ENCODE measurements at regions not wholly inside any gene's neighbourhood (a gene's known extent, or its start where the extent isn't known, plus 50 kb on each side); places are given as distances from the start of the nearest gene placed in this dataset.
"Not testable (repeated sequence)": the region's sequence is repeated elsewhere in the genome, so short reads cannot be mapped to it uniquely, and the experiment has no call there.

GRCh38 chr1:188489336-188490112 lies 1660.8 kb downstream of the PLA2G4A start:
- DNase-seq, result no peak

GRCh38 chr1:188496506-188496905 lies 1667.8 kb downstream of the PLA2G4A start:
- DNase-seq, result no peak

GRCh38 chr1:188497020-188497419 lies 1668.3 kb downstream of the PLA2G4A start:
- DNase-seq, result no peak

GRCh38 chr1:188499690-188500089 lies 1670.9 kb downstream of the PLA2G4A start:
- no peak for DNase-seq

GRCh38 chr1:188514917-188515316 lies 1686.2 kb downstream of the PLA2G4A start:
- no peak for DNase-seq

GRCh38 chr1:188517139-188517538 lies 1688.4 kb downstream of the PLA2G4A start:
- no peak for DNase-seq

- no peak for DNase-seq
These were observed 1722.4 kb downstream of the PLA2G4A start for GRCh38 chr1:188551176-188551575.

GRCh38 chr1:188557053-188557452 lies 1728.3 kb downstream of the PLA2G4A start:
- no peak for DNase-seq

- no peak for DNase-seq
These were observed 1754.3 kb downstream of the PLA2G4A start for GRCh38 chr1:188582911-188583532.

GRCh38 chr1:188584119-188584518 lies 1755.4 kb downstream of the PLA2G4A start:
- no peak for DNase-seq

- DNase-seq, result no peak
These were observed 1761.9 kb downstream of the PLA2G4A start for GRCh38 chr1:188590641-188591040.

- no peak for DNase-seq
These were observed 1765.9 kb downstream of the PLA2G4A start for GRCh38 chr1:188594542-188595235.

- no peak for DNase-seq
These were observed 1770.6 kb downstream of the PLA2G4A start for GRCh38 chr1:188599313-188599712.

- DNase-seq, result no peak
These were observed 1782.7 kb downstream of the PLA2G4A start for GRCh38 chr1:188611432-188611831.

GRCh38 chr1:188615321-188615720 lies 1786.6 kb downstream of the PLA2G4A start:
- no peak for DNase-seq

GRCh38 chr1:188620236-188620635 lies 1791.5 kb downstream of the PLA2G4A start:
- no peak for DNase-seq

- no peak for DNase-seq
These were observed 1812.9 kb downstream of the PLA2G4A start for GRCh38 chr1:188641566-188642211.

- no peak for DNase-seq
These were observed 1814.0 kb downstream of the PLA2G4A start for GRCh38 chr1:188642704-188643103.

- no peak for DNase-seq
These were observed 1823.9 kb downstream of the PLA2G4A start for GRCh38 chr1:188652678-188653077.

GRCh38 chr1:188655966-188656365 lies 1821.7 kb downstream of the BRINP3 start:
- not testable (repeated sequence) for DNase-seq

- DNase-seq, result no peak
These were observed 1817.1 kb downstream of the BRINP3 start for GRCh38 chr1:188660572-188660971.

- DNase-seq, result no peak
These were observed 1812.2 kb downstream of the BRINP3 start for GRCh38 chr1:188665477-188665876.

- DNase-seq, result no peak
These were observed 1809.6 kb downstream of the BRINP3 start for GRCh38 chr1:188668083-188668482.
